ENCODE measurements at regions not wholly inside any gene's neighbourhood (a gene's known extent, or its start where the extent isn't known, plus 50 kb on each side); places are given as distances from the start of the nearest gene placed in this dataset.

GRCh38 chr3:65035246-65035645 lies 347.4 kb upstream of the ADAMTS9 start:
- TF ChIP-seq CTCF (IDR thresholded peaks at IDR 0.05), result no peak
- no peak for TF ChIP-seq POLR2AphosphoS5 (IDR thresholded peaks at IDR 0.05)
